Subcutaneous abdominal adipose tissue (tissue), 5 donors: ENCODE measurements at regions not wholly inside any gene's neighbourhood (a gene's known extent, or its start where the extent isn't known, plus 50 kb on each side); places are given as distances from the start of the nearest gene placed in this dataset.

Experiments
- H3K27ac ChIP-seq: one replicate; pipeline ENCODE4 v1.7.0; 2013; ENCODE audit warnings: low read depth, mild to moderate bottlenecking, inconsistent platforms, low read length, moderate library complexity
- H3K27me3 ChIP-seq, 5 donors: one replicate each; pipeline ENCODE4 v1.7.0; 2013; ENCODE audit warnings: low read length in 5 of 5, inconsistent platforms in 1 of 5; ENCODE audit not compliant: control insufficient read depth in 5 of 5, insufficient read depth in 4 of 5
- H3K36me3 ChIP-seq, 5 donors: one replicate each; pipeline ENCODE4 v1.7.0; 2013; ENCODE audit warnings: low read length in 5 of 5; ENCODE audit not compliant: control insufficient read depth in 5 of 5, insufficient read depth in 5 of 5
- H3K4me1 ChIP-seq, 5 donors: one replicate each; pipeline ENCODE4 v1.7.0; 2013; ENCODE audit warnings: low read length in 5 of 5, mild to moderate bottlenecking in 3 of 5, moderate library complexity in 1 of 5; ENCODE audit not compliant: control insufficient read depth in 5 of 5, insufficient read depth in 5 of 5
- H3K4me3 ChIP-seq, 5 donors: one replicate each; pipeline ENCODE4 v1.7.0; 2013; ENCODE audit warnings: low read length in 5 of 5, low read depth in 1 of 5
- H3K9ac ChIP-seq, 5 donors: one replicate each; pipeline ENCODE4 v1.7.0; 2013; ENCODE audit warnings: low read length in 5 of 5, mild to moderate bottlenecking in 4 of 5, moderate library complexity in 3 of 5
- H3K9me3 ChIP-seq, 5 donors: one replicate each; pipeline ENCODE4 v1.7.0; 2013; ENCODE audit warnings: low read length in 5 of 5; ENCODE audit not compliant: control insufficient read depth in 5 of 5
- donor health status: healthy.
- donor health status: healthy.
- donor health status: healthy.
- donor health status: healthy.
- donor health status: healthy.

- Histone ChIP-seq H3K9me3 (peaks cover 0 to 8% (median 0%) of the 10 kb centered on the region in 5 donors), H3K27me3 (no peaks in the 10 kb centered on the region), H3K9ac (no peak overlapping the region), H3K27ac (no peak overlapping the region), H3K4me1 (no peaks in the 10 kb centered on the region), H3K4me3 (no peak overlapping the region), H3K36me3 (no peaks in the 10 kb centered on the region)
Observed at GRCh38 chr10:25661632-25662031, 272.4 kb upstream of the MYO3A start.

- no peak overlapping the region for H3K27ac ChIP-seq
- no peak overlapping the region for H3K4me3 ChIP-seq
- H3K27me3 ChIP-seq, result no peaks in the 10 kb centered on the region
- H3K36me3 ChIP-seq, result no peaks in the 10 kb centered on the region
- H3K9ac ChIP-seq, result no peak overlapping the region
- no peaks in the 10 kb centered on the region for H3K4me1 ChIP-seq
- H3K9me3 ChIP-seq, result peaks cover 0 to 4% (median 0%) of the 10 kb centered on the region in 5 donors
Observed at GRCh38 chr10:25666276-25666675, 267.8 kb upstream of the MYO3A start.

DNA sequence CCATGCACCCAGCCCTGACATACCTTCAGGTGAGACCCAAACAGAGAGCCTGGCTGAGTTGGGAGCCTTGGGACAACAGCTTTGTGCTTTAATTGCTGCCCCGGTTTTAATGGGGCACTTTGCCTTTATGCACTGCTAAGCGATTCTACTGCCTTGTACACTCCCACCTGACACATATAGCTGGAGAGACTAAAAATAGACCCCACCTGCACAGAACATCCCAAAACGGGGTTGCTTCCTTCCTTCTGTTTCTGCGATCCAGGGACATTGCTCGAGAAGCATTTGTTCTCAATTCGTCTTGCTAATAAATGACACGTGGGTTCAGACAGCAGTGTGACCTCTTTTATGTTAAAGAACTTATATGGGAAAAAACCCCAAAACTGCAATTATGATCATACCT is 258.8 kb upstream of the MYO3A start:
- H3K9ac ChIP-seq, result no peak overlapping the region
- H3K4me1 ChIP-seq, result no peaks in the 10 kb centered on the region
- H3K9me3 ChIP-seq, result no peaks in the 10 kb centered on the region
- no peak overlapping the region for H3K4me3 ChIP-seq
- H3K27me3 ChIP-seq, result peaks cover 0 to 5% (median 0%) of the 10 kb centered on the region in 5 donors
- no peaks in the 10 kb centered on the region for H3K36me3 ChIP-seq
- H3K27ac ChIP-seq, result no peak overlapping the region

DNA sequence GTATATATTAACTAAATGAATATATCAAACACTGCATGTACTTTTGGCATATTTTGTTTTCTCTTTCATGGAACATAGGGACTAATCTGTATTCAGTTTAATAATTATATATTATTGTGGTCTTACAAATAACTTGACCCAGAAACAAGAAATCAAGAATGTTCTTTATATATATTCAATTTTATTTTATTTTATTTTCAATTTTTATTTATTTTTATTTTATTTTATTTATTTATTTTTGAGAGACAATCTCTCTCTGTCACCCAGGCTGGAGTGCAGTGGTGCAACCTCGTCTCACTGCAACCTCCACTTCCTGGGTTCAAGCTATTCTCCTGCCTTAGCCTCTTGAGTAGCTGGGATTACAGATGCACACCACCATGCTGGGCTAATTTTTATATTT is 258.4 kb upstream of the MYO3A start:
- Histone ChIP-seq H3K4me1 (no peaks in the 10 kb centered on the region), H3K9me3 (no peaks in the 10 kb centered on the region), H3K36me3 (no peaks in the 10 kb centered on the region), H3K27ac (no peak overlapping the region), H3K27me3 (peaks cover 0 to 5% (median 0%) of the 10 kb centered on the region in 5 donors), H3K4me3 (no peak overlapping the region), H3K9ac (no peak overlapping the region)

GRCh38 chr10:25678220-25678619 is 255.8 kb upstream of the MYO3A start:
- peaks cover 0 to 5% (median 0%) of the 10 kb centered on the region in 5 donors for H3K27me3 ChIP-seq
- H3K4me1 ChIP-seq, result peaks cover 0 to 10% (median 6%) of the 10 kb centered on the region in 5 donors
- H3K9ac ChIP-seq, result no peak overlapping the region
- H3K9me3 ChIP-seq, result no peaks in the 10 kb centered on the region
- H3K36me3 ChIP-seq, result no peaks in the 10 kb centered on the region
- no peak overlapping the region for H3K4me3 ChIP-seq
- H3K27ac ChIP-seq, result no peak overlapping the region

- H3K9ac ChIP-seq, result no peak overlapping the region
Observed at GRCh38 chr10:25678666-25679065, 255.4 kb upstream of the MYO3A start.

DNA sequence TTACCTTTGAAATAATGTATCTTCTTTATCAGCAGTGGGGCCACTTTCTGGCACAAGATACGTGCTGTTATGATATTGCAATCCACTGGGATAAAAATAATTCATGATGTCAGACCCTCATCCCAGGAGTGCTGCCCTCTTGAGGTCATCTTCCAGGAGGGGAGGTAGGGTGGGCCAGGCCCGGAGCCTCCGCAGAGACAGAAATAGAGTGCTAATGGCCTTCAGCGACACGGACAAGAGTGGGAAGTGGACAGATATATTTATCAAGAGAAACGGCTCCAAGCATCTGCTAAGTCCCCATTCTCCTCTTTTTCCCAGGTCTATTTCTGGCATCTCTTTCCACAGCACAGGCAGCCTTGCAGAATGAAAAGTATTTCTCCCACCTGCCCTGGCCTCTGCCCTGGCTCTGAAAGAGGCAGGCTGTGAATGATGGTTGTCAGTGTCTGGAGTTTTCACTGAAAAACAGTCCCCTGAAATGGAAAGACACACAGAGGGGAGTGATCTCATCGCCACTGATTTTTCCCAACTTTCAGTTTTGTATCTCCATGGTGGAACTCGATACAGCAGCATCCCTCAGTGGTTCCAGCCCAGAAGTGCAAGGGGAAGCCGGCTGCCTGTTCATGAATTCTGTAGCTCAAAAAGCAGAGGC is 251.7 kb upstream of the MYO3A start:
- Histone ChIP-seq H3K9me3 (no peaks in the 10 kb centered on the region), H3K27me3 (no peaks in the 10 kb centered on the region), H3K4me1 (peaks cover 0 to 10% (median 6%) of the 10 kb centered on the region in 5 donors), H3K9ac (peak overlapping the region in 2 of 5 donors; percentile 5 to 68), H3K36me3 (no peaks in the 10 kb centered on the region), H3K4me3 (peak overlapping the region; percentile 11 to 65 (median 46)), H3K27ac (peak overlapping the region; percentile 15)

More at GRCh38 chr10:25678666-25679065, 255.4 kb upstream of the MYO3A start:
- Histone ChIP-seq H3K4me1 (peaks cover 0 to 10% (median 6%) of the 10 kb centered on the region in 5 donors), H3K36me3 (no peaks in the 10 kb centered on the region), H3K27me3 (peaks cover 0 to 5% (median 0%) of the 10 kb centered on the region in 5 donors), H3K9me3 (no peaks in the 10 kb centered on the region), H3K4me3 (no peak overlapping the region), H3K27ac (no peak overlapping the region)

DNA sequence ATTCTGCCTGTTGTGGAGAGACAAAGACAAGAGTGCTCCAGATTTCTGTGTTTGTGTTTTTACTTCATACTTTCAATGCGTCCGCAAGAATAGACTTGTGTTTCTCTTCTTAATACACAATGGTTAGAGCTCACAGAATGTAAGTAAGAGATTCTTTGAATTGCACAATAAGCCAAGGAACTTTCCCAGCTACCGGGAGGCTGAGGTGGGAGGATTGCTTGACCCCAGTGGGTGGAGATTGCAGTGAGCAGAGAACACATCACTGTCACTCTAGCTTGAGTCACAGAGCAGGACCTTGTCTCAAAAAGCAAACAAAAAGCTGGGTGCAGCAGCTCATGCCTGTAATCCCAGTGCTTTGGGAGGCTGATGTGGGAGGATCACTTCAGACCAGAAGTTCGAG is 250.7 kb upstream of the MYO3A start:
- no peak overlapping the region for H3K9ac ChIP-seq
- no peaks in the 10 kb centered on the region for H3K36me3 ChIP-seq
- no peaks in the 10 kb centered on the region for H3K27me3 ChIP-seq
- H3K4me3 ChIP-seq, result no peak overlapping the region
- H3K4me1 ChIP-seq, result peaks cover 0 to 10% (median 6%) of the 10 kb centered on the region in 5 donors
- H3K27ac ChIP-seq, result no peak overlapping the region
- no peaks in the 10 kb centered on the region for H3K9me3 ChIP-seq

GRCh38 chr10:25687521-25687920 is 246.5 kb upstream of the MYO3A start:
- no peak overlapping the region for H3K4me3 ChIP-seq
- no peaks in the 10 kb centered on the region for H3K36me3 ChIP-seq
- no peak overlapping the region for H3K9ac ChIP-seq
- no peaks in the 10 kb centered on the region for H3K27me3 ChIP-seq
- H3K9me3 ChIP-seq, result no peaks in the 10 kb centered on the region
- H3K27ac ChIP-seq, result no peak overlapping the region
- H3K4me1 ChIP-seq, result peaks cover 0 to 3% (median under 1%) of the 10 kb centered on the region in 5 donors

GRCh38 chr10:25689346-25690100 is 244.5 kb upstream of the MYO3A start:
- Histone ChIP-seq H3K27ac (no peak overlapping the region), H3K36me3 (no peaks in the 10 kb centered on the region), H3K4me1 (no peaks in the 10 kb centered on the region), H3K27me3 (peaks cover 0 to 2% (median 0%) of the 10 kb centered on the region in 5 donors), H3K4me3 (no peak overlapping the region), H3K9ac (no peak overlapping the region), H3K9me3 (no peaks in the 10 kb centered on the region)
